ENCODE measurements at regions not wholly inside any gene's neighbourhood (a gene's known extent, or its start where the extent isn't known, plus 50 kb on each side); places are given as distances from the start of the nearest gene placed in this dataset.

DNA sequence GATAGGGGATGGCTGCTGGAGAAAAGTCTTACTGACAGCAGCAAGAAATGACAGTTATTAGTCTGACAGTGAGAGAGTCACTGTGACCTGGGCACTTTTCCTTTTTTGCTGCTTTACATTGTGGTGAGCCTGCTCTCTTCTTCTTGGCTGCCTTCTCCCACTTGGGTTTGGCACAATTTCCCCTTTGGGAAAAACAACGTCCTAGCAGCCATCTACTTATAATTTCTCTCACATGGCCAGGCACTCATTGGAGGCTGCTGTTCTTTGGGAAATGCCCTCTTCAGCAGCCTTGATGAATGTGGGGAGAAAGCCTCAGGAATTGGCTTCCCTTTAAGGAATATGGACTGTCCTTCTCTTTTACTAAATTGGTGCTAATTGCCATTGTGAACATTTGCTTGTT lies 60.4 kb upstream of the SLC1A4 start:
- TF ChIP-seq POLR2A (IDR thresholded peaks at IDR 0.05; ENCODE audit: low read depth, low read length) (no peak), POLR2AphosphoS5 (IDR thresholded peaks at IDR 0.05; ENCODE audit: insufficient read depth, low read depth, low read length) (no peak), EZH2 (IDR thresholded peaks at IDR 0.05; ENCODE audit: borderline replicate concordance, low read depth, low read length, severe bottlenecking) (no peak)
- TF ChIP-seq, protein P1, sequence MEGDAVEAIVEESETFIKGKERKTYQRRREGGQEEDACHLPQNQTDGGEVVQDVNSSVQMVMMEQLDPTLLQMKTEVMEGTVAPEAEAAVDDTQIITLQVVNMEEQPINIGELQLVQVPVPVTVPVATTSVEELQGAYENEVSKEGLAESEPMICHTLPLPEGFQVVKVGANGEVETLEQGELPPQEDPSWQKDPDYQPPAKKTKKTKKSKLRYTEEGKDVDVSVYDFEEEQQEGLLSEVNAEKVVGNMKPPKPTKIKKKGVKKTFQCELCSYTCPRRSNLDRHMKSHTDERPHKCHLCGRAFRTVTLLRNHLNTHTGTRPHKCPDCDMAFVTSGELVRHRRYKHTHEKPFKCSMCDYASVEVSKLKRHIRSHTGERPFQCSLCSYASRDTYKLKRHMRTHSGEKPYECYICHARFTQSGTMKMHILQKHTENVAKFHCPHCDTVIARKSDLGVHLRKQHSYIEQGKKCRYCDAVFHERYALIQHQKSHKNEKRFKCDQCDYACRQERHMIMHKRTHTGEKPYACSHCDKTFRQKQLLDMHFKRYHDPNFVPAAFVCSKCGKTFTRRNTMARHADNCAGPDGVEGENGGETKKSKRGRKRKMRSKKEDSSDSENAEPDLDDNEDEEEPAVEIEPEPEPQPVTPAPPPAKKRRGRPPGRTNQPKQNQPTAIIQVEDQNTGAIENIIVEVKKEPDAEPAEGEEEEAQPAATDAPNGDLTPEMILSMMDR (IDR thresholded peaks at IDR 0.05; ENCODE audit: extremely low read depth in 1 of 2, insufficient read depth in 1 of 2, low read depth in 1 of 2, low read length in 2 of 2): no peak
- TF ChIP-seq, protein P2, sequence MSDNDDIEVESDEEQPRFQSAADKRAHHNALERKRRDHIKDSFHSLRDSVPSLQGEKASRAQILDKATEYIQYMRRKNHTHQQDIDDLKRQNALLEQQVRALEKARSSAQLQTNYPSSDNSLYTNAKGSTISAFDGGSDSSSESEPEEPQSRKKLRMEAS (IDR thresholded peaks at IDR 0.05; ENCODE audit: insufficient read depth, insufficient read length): no peak

Data from endothelial cell of umbilical vein (primary cell).